ENCODE measurements at regions not wholly inside any gene's neighbourhood (a gene's known extent, or its start where the extent isn't known, plus 50 kb on each side); places are given as distances from the start of the nearest gene placed in this dataset.

DNA sequence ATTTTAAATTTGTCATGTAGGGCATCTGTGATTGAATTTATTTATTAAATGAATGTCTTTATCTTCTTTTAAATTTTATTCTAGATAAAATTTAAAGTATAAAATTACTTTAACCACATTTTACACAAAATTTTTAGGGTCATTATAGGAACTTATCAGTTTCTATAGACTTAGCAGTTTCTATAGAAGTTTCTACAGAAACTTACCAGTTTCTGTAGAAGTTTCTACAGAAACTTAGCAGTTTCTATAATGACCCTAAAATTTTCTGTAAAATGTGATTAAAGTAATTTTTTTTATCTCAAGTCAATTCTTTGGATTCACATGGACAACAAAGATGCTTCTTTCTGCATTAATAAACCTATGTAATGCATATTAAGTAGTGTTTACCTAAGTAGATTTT is 565.9 kb upstream of the TECRL start:
- ATAC-seq: no peak

DNA sequence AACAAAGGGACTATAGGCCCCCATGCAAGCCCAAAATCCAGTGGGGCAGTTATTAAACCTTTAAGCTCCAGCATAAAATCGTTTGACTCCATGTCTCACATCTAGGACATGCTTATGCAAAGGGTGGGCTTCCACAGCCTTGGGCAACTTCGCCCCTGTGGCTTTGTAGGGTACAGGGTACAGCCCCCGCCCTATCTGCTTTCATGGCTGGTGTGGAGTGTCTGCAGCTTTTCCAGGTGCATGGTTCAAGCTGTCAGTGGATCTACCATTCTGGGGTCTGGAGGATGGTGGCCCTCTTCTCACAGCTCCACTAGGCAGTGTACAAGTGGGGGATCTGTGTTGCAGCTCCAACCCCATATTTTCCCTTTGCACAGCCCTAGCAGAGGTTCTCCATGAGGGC is 559.8 kb upstream of the TECRL start:
- Histone ChIP-seq H3K9me3 (peaks cover 3% of the 10 kb centered on the region), H3K4me3 (no peak overlapping the region), H3K4me1 (ENCODE audit: low read depth) (no peaks in the 10 kb centered on the region), H3K36me3 (ENCODE audit: low read depth) (no peaks in the 10 kb centered on the region)
- no peak for ATAC-seq
- TF ChIP-seq, protein P1, sequence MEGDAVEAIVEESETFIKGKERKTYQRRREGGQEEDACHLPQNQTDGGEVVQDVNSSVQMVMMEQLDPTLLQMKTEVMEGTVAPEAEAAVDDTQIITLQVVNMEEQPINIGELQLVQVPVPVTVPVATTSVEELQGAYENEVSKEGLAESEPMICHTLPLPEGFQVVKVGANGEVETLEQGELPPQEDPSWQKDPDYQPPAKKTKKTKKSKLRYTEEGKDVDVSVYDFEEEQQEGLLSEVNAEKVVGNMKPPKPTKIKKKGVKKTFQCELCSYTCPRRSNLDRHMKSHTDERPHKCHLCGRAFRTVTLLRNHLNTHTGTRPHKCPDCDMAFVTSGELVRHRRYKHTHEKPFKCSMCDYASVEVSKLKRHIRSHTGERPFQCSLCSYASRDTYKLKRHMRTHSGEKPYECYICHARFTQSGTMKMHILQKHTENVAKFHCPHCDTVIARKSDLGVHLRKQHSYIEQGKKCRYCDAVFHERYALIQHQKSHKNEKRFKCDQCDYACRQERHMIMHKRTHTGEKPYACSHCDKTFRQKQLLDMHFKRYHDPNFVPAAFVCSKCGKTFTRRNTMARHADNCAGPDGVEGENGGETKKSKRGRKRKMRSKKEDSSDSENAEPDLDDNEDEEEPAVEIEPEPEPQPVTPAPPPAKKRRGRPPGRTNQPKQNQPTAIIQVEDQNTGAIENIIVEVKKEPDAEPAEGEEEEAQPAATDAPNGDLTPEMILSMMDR (IDR thresholded peaks at IDR 0.05): no peak
- intact Hi-C loops (cut with DNase I, micrococcal nuclease): no loop called here
- no peak for DNase-seq

More for the DNA sequence above, 565.9 kb upstream of the TECRL start:
- H3K4me3 ChIP-seq: no peak overlapping the region
- TF ChIP-seq, protein P1 (IDR thresholded peaks at IDR 0.05): no peak
- intact Hi-C loops (cut with DNase I, micrococcal nuclease): no loop called here
- no peaks in the 10 kb centered on the region for H3K36me3 ChIP-seq (ENCODE audit: low read depth)
- DNase-seq: no peak
- no peaks in the 10 kb centered on the region for H3K9me3 ChIP-seq
- no peaks in the 10 kb centered on the region for H3K4me1 ChIP-seq (ENCODE audit: low read depth)

DNA sequence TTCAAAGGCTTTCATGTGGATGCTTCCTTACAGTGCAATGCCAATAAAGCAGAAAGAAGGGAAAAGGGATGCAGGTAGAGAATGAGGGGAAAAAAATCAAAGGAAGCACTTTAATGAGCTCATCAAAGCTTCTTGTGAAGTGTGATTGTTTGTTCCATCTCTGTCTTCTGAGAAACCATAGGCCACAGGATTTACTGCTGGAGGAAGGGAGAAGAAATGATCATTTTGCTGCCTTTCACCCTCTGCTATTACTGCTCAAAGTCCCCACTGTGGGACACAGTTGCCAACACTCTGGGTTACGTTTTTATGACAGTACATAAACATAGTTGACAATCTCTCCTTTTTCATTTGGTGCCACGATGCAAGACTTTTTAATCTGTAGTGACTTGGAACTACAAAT is 558.0 kb upstream of the TECRL start:
- DNase-seq (no peak), ATAC-seq (no peak)
- intact Hi-C loops (cut with DNase I, micrococcal nuclease): no loop called here
- Histone ChIP-seq H3K4me1 (ENCODE audit: low read depth) (no peaks in the 10 kb centered on the region), H3K9me3 (peaks cover 3% of the 10 kb centered on the region), H3K36me3 (ENCODE audit: low read depth) (no peaks in the 10 kb centered on the region), H3K4me3 (no peak overlapping the region)
- TF ChIP-seq, protein P1 (IDR thresholded peaks at IDR 0.05): no peak

DNA sequence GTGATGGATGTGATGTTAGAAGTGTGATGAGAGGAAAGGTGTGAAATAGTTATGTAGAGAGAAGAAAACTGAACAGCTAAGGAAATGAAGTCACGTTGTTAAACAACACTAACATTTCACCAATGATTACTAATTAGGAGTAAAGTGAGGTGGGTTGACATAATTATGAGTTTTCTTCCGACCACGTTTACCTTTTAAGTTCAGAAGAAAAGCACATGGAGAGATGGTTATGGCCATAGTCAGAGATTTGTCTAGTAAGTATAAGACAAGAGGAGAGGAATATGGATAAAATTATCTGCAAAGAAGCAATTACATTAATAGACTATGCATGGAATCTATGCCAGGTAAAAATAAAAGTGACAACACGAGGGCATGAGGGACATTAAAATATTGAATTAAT is 551.3 kb upstream of the TECRL start:
- TF ChIP-seq, protein P1 (IDR thresholded peaks at IDR 0.05): no peak
- intact Hi-C loops (cut with DNase I, micrococcal nuclease): no loop called here
- ATAC-seq: no peak
- H3K4me3 ChIP-seq: no peak overlapping the region
- DNase-seq: no peak
- H3K4me1 ChIP-seq (ENCODE audit: low read depth): no peaks in the 10 kb centered on the region
- peaks cover 9% of the 10 kb centered on the region for H3K9me3 ChIP-seq
- H3K36me3 ChIP-seq (ENCODE audit: low read depth): no peaks in the 10 kb centered on the region

DNA sequence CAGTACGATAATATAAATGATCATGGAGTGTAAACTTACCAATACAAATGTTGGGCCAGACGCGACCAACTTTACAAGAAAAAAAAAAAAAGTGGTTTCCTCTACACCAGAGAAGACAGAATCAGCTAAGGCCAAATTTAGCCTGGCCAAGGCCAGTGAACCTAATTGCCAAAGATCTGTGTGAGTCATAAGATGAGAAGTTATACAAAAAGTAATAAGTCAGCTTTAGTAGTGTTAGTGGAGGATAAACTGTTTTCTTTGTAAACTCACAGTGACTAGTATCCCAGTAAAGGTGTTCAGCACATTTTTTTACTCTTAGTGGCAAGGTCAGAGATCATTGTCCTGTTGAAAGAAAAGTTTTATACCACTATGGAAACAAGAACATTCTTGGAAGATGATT is 531.4 kb upstream of the TECRL start:
- no peak for ATAC-seq
- H3K9me3 ChIP-seq: no peaks in the 10 kb centered on the region
- intact Hi-C loops (cut with DNase I, micrococcal nuclease): no loop called here

More for the DNA sequence above, 531.4 kb upstream of the TECRL start:
- no peak overlapping the region for H3K4me3 ChIP-seq
- TF ChIP-seq, protein P1 (IDR thresholded peaks at IDR 0.05): no peak
- H3K4me1 ChIP-seq (ENCODE audit: low read depth): no peaks in the 10 kb centered on the region
- DNase-seq: no peak
- H3K36me3 ChIP-seq (ENCODE audit: low read depth): no peaks in the 10 kb centered on the region

Measured in mucosa of descending colon (tissue), 3 donors.